COLO829 (cell line): ENCODE measurements at regions not wholly inside any gene's neighbourhood (a gene's known extent, or its start where the extent isn't known, plus 50 kb on each side); places are given as distances from the start of the nearest gene placed in this dataset.
"Not testable (repeated sequence)": the region's sequence is repeated elsewhere in the genome, so short reads cannot be mapped to it uniquely, and the experiment has no call there.

Experiments used
- DNase-seq: peaks from one replicate; pipeline ENCODE4 v3.0.0; 2012; ENCODE audit warnings: low spot score

GRCh38 chr6:168255283-168255881, 64.2 kb downstream of the DACT2 start:
- DNase-seq = no peak

- no peak for DNase-seq
Observed at GRCh38 chr6:168252267-168252666, 67.3 kb downstream of the DACT2 start.

- DNase-seq = no peak
Observed at GRCh38 chr6:168250250-168250649, 69.3 kb downstream of the DACT2 start.

GRCh38 chr6:168249746-168250145, 69.8 kb downstream of the DACT2 start:
- no peak for DNase-seq

GRCh38 chr6:168248148-168248620, 71.4 kb downstream of the DACT2 start:
- no peak for DNase-seq

GRCh38 chr6:168247443-168248147, 72.0 kb downstream of the DACT2 start:
- peak; percentile 28 for DNase-seq

DNA sequence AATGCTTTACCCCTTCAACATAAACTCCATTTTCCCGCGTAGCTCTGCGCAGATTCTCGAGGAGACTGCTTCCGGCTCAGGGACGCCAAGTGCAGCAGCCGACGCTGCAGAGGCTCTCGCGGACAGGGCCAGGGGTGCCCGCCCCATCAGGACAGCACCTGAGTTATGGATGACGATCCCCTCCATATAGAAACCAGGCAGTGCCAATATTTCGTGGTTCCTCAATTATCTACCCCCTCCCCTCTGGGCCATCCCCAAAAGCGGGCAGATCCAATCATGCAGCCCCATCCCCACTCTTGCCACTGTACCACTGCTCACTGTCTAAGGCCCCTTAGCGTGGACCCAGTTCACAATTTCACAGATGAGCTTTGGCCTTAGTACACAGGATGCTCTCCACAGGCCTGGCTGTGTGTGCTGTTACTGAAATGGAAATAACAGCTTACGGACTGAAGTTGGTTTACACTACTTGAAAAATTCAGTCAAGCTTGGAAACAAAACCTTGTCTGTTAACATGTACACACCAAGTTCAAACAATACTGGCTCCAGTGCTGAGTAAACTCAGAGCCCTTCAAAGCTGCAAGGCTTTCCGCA, 74.5 kb downstream of the DACT2 start:
- no peak for DNase-seq

GRCh38 chr6:168243812-168244376, 75.7 kb downstream of the DACT2 start:
- no peak for DNase-seq

GRCh38 chr6:168242940-168243225, 76.7 kb downstream of the DACT2 start:
- no peak for DNase-seq

- no peak for DNase-seq
Observed at GRCh38 chr6:168242111-168242939, 77.3 kb downstream of the DACT2 start.

DNA sequence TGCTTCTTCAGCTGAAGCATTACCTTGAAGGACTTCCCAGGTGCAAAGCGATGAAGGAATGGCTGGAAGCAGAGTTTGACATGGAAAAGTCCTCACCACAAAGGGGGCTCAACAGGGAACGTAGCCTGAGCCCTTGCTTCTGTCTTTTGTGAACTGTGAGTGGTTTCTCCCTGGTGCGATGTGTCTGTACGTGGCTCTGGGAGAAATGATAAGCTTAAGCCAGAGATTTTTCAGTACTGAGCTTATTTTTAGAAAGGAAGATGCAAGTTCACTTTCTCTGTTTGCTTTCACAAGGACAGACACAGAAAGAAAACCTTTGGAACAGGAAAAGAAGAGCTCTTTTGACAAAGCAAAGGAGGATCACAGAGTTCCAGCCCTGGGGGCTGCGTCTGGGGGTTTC, 79.4 kb downstream of the DACT2 start:
- no peak for DNase-seq

- no peak for DNase-seq
Observed at GRCh38 chr6:168239044-168239773, 80.4 kb downstream of the DACT2 start.

GRCh38 chr6:168238159-168238909, 81.2 kb downstream of the DACT2 start:
- no peak for DNase-seq

DNA sequence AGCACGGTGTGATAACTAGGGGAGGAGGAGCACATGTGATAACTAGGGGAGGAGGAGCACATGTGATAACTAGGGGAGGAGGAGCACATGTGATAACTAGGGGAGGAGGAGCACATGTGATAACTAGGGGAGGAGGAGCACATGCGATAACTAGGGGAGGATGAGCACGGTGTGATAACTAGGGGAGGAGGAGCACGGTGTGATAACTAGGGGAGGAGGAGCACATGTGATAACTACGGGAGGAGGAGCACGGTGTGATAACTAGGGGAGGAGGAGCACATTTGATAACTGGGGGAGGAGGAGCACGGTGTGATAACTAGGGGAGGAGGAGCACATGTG, 85.7 kb downstream of the DACT2 start:
- DNase-seq = not testable (repeated sequence)

GRCh38 chr6:168232989-168233874, 86.3 kb downstream of the DACT2 start:
- peak; percentile 12 for DNase-seq

GRCh38 chr6:168232528-168232927, 87.0 kb downstream of the DACT2 start:
- DNase-seq = no peak

DNA sequence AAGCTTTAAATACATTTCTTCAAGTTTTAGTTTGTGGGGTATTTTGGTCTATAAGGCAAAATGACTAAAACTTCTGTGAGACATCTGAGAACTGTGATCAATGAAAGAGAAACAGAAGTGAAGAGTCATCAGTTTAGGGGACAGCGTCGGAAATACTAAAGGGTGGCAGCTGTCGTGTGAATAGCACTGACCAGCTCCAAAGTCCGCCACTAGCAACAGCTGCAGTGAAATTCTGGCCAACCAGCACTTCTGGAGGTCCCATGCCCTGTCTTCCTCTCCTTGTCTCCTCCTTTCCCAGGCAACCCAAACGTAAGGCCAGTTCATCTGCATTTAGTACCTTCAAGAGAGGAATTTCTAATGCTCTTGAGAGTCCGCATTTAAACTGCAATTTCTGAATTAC, 87.5 kb downstream of the DACT2 start:
- no peak for DNase-seq

DNA sequence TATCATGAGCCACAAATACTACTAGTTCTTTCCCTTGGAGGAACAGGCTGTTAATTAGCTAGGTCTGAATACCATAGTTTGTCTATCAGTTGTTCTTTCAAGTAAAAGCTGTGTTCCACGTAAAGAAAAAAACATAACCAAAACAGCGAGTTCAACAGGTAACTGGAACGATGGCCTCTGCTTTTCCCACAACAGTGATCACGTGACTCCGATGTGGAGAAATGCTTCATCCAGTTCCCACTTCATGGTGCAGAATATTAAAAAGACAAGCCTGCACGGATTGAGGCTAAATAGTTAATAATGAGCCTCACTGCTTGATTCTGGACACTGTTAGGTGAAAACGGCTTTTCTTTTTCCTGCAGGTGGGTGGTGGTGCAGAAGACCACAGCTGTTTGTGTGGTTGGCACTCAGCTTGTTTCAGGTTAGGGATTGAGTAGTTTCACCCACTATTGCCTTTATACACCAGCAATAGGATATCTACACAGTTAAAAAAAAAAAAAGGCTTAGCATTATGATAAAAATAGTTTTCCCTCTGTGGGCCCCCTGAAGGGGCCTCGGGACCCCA, 88.1 kb downstream of the DACT2 start:
- no peak for DNase-seq

DNA sequence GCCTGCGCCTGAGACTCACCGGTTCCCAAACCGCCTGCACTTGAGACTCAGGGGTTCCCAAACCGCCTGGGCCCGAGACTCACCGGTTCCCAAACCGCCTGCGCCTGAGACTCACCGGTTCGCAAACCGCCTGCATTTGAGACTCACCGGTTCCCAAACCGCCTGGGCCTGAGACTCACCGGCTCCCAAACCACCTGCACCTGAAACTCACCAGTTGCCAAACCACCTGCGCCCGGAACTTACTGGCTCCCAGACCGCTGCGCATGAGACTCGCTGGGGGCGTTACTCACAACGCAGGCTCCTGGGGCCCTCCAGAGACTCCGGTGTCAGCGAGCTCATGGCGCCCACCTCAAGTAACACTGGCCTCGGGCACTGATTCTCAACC, 90.2 kb downstream of the DACT2 start:
- no peak for DNase-seq
